GM19023 (cell line): ENCODE measurements at regions not wholly inside any gene's neighbourhood (a gene's known extent, or its start where the extent isn't known, plus 50 kb on each side); places are given as distances from the start of the nearest gene placed in this dataset.

Source experiments
- ATAC-seq: cut with Tn5 transposase; IDR thresholded peaks from one replicate; pipeline ENCODE4 v1.9.1; 2021; ENCODE audit warnings: mild to moderate bottlenecking, moderate library complexity; ENCODE audit not compliant: unreplicated experiment

DNA sequence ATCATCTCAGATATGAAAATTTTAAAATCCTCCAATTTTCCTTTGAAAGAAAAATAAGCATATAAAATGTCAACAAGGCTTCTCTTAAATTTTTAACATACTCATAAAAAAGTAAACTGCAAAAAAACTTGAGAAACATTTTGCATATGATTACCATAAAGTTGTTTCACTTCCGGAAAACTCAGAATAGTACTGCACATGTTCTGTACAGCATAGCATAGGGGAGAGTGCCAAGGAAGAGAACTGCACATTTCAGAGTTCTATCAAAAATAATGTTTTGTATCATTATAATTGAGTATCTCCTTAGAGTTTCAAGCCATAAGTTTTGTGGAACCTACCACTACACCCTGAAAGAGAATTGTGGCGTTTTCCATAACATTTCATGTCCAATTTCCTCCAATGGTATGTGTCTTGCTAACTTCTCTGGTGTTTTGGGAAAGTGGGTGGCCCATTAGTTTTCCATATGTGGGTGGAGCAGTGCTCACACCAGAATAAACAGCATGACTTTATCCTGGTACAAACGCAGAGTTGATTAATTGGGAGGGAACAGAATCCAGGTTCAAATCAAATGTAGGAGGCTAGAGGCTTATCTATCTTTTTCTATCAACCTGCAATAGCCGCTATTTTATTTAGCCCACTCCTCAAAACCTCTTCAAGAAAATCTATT, 430.9 kb downstream of the LMO4 start:
- no peak for ATAC-seq

- no peak for ATAC-seq
Measured at GRCh38 chr1:87760155-87760554, 431.5 kb downstream of the LMO4 start.

- ATAC-seq = no peak
Measured at GRCh38 chr1:87760654-87761053, 432.0 kb downstream of the LMO4 start.

- ATAC-seq = no peak
Measured at GRCh38 chr1:87763483-87763882, 434.8 kb downstream of the LMO4 start.

DNA sequence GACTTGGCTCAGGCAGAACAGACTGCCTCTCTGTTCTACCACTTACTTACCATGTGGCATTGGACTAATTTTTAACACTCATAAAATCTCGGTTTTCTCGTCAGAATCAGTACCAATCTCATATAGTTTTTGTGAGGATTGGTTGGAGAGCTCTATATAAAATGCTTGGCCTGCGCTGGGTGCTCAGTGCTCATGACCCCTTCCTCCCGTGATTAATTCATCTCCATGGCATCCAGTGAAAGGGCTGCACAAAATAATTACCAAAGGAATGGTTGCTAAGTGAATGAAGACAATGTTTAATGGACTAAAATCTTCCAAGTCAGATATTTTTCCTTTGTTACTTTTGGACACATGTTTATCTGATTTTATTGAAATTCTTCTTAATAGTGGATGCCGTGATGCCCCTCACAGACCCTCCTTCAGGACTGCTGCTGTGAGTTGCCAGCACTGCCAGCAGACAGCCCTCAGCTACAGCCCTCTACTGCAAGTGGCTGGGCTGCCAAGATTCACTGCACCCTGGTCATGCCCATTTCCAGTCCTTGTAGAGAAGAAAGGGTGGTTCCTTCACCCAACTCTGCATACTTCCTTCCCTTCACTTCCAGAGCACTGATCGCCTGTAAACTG, 436.5 kb downstream of the LMO4 start:
- no peak for ATAC-seq

DNA sequence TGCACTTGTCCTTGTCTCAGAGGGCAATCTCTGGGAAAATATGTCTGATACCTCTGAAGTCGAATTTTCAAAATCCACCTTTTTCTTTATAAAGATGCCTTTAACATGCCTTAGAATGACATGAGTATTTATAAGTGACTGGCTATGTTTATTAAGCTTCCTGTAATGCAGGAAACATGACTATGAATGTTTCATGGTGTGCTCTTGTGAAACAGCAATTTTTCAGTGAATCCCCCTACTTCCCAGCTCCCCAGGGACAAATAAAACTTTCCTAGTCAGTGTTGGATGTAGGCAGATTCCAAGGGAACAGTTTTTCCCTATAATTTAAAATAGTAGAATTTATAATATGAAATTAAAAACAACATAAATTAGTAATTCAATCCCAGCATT, 437.0 kb downstream of the LMO4 start:
- ATAC-seq = no peak

- ATAC-seq = no peak
Measured at GRCh38 chr1:87766737-87767136, 438.1 kb downstream of the LMO4 start.

DNA sequence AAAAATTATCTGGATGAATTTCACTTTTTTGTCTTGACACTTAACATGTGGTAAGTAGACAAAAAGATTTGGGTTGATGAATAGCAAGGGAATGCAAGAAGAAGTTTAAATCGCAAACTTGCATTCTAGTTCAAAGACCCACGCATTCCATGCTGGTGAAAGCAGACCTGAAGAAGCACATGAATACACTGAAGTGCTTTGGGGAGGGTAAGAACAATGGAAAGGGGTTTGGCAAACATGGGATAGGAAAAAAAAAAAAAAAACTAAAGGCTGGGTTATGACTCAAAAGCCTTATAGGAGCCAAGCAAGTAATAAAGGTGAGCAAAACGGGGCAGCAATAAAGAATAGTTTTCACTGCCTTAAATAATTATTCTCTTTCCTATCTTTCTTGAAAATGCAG, 450.2 kb downstream of the LMO4 start:
- ATAC-seq = no peak

DNA sequence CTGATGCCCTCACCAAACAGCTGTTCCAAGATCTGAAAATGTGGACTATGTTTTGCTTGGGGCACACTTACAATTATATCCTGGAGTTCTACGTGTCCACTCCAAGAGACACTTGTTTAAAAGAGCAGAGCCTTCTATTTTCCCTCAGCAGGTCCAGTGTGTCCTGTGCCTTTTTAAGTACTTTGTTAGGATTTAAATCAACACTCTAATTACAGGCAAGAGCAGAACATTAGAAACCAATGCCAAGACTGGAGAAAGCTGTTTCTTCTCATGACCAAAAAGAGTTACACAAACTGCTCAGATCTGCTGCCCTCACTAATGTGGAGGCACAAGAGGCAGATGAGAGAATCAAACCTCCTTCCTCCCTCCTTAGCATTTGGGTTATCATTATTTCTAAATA, 452.9 kb downstream of the LMO4 start:
- ATAC-seq = no peak

GRCh38 chr1:87783315-87783714, 454.6 kb downstream of the LMO4 start:
- ATAC-seq = no peak

DNA sequence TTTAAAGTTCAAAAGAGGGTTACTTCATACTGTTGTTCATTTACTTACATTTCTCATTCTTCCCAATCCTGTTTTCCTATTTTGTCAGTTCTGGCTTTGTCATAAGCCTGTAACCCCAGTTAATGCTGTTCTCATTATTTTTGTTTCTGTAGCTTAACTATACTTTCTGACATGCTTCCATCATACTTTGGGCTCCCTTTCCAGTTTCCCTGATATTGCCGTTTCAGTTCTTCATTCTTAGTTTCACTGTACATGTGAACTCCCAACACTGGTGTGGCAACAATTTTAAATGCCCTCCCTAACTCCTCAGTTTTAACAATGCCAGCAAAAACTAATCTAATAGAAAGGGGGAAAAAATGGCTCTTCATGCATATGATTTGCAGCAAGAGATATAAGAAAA, 456.7 kb downstream of the LMO4 start:
- ATAC-seq = no peak

- ATAC-seq = no peak
Measured at GRCh38 chr1:87786229-87786628, 457.5 kb downstream of the LMO4 start.

DNA sequence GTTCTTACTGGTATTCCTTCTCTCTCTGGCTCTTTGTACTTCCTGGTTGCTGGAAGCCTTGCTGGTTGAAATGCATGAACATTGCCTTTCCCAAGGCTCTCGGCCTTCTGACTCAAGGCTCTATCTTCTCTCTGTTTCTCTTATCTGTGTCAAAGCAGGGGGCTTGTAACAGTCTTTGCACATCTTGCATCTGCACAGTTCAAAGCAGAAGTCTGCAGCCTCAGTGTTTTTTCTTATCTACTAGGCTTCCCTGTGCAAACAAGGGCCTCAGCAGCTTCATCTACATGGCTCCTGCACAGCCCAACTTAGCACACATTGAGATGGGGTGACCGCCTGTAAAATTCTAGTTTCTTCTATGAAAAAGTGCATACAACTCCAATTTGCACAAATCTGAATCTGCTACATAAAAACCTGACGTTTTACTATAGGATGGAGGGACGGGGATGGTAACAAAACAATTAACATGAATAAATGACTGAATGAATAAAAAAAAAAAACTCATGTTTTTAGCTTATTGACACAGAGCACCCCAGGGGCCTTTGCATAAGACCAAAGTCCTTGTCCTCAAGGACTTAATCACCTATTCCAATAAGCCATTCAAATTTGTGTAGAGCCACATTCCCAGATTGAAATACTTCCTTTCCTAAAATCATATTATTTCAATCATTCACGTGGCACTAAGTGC, 458.3 kb downstream of the LMO4 start:
- ATAC-seq = no peak

DNA sequence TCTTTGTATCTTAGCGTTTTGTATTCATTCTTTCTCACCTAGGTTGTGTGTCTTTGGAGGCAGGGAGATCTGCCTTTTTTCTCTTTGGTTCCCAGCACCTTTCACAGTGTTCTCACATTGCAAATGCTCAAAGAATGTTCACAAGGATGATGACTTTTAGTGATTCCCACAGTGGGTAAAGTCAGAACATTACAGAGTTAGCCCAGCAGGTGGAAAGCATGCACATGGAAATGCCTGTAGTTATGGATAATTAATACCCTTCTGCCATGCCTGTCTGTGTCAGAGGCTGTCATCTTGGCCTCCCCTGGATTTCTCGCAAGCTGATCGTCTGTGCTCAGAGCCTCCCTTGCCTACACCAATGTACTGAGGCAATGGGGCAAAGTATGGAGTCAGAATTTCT, 458.9 kb downstream of the LMO4 start:
- ATAC-seq = no peak

- no peak for ATAC-seq
Measured at GRCh38 chr1:87790756-87791155, 462.1 kb downstream of the LMO4 start.

DNA sequence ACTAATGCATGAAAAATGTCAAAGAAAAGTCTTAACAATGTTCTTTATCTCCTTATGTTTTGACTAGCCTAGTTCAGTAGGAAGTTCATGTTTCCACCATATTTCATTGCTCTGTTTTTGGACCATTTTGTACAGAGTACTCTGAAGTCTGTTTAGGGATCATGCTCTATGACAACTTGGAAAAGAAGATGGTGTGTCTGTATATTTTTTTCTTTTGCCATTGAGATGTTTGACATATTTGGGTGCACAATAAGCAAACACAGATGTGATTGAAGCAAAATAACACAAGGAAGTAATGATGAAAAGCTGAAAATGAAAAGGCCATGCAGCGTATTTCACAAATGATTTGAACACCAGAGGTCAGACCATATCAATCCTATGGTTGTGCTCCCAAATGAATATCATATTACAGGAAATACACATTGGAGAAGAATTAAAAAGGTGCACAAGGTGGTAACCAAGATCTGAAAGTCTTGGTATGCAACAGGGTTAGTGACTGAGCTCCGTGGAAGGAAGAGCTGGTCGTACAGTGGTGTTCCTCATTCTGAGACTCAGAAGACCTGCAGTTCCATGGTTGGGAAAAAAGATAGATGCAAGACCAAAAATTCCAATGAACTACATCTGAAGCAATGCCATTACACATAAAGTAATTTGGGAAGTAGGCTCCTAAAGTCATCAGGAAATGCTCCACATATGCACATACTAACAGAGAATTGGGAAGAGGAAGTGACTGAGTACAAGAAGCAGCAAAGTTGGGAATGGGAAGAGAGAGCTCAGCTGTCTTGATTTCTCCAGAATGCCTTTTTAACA, 463.5 kb downstream of the LMO4 start:
- no peak for ATAC-seq

GRCh38 chr1:87794788-87795614, 466.3 kb downstream of the LMO4 start:
- no peak for ATAC-seq

DNA sequence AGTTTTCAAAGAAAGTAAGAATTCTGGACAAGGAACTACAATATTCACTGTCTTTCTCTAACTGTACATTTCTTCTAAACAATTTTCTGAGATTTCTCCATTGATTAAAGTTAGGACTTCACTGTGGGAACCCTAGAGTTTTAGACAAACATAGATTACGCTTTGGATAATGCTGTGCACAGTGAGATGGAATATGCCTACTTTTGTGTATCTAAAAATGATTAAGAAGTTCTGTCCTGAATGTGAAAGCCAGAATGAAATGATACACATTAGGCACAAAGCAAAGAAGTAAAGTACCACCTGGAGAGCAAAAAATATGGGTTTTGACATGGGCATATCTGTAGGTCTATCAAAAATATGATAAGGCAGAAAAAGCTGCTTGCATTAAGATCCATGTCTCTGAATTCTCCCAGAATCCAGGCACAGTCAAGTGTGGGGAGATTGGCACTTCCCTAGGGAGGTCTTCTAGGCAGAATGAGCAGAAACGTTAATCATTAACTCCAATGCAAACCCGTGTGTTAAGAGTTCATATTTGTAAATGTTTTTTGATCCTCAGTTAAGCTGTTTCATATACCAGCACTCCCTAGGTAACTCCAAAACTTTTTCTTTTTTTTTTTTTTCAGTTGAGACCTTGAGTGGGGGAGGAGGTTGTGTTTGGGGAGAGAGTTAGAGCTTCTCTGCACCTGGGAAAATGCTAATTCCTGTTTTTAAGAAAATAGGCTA, 467.1 kb downstream of the LMO4 start:
- no peak for ATAC-seq

DNA sequence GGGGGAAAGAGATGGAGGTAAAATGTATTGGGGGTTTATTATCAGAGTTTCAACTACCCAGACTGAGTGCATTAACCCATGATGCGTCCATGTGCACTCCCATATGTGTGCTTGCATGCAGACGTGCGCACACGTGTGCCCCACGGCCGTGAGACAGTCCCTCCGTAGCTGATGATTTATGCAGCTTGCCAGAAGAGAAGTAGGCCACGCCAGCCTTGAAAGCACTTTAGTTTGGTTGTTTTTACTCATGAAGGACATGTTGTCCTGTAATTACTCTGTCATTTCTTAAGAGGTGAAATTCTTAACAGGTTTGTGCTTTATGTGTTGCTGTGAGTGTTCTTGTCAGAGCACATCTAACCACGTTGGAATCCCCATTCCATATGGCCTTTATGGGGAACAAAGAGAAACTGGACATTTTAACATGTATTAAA, 467.8 kb downstream of the LMO4 start:
- ATAC-seq = no peak

DNA sequence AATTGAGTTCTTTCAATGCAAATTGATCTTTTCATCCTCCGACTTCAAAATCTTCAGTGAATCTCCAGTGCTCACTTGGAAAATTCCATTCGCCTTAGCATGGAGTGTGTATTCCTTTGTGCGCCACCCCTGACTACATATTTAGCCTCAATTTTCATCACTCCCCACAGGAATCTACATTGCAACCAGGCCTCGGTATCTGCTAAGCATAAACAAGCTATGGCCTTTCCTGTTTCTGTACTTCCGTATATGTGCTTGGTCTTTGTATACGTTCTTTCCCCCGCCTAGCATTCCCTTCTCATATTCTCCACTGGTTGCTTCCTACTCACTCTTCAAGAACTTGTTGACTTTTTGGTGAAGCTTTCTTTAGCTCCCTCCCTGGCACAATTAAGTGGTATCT, 470.8 kb downstream of the LMO4 start:
- ATAC-seq = no peak
